HCT116 (cell line): ENCODE measurements at regions not wholly inside any gene's neighbourhood (a gene's known extent, or its start where the extent isn't known, plus 50 kb on each side); places are given as distances from the start of the nearest gene placed in this dataset.

ENCODE experiments used
- ATAC-seq: fragments of 200-7000 bp; cut with Tn5 transposase; 2 replicates; pipeline ENCODE4 v1.9.1; 2020; ENCODE audit warnings: mild to moderate bottlenecking, moderate library complexity
- BruUV-seq: library from RNA; stranded (reverse); fragments of 400-500 nt; replicated peaks from 2 replicates; lab custom pipeline; 2021; lab: Mats Ljungman, UMichigan
- CTCF ChIA-PET: fragments of 300-600 bp; sonication (Branson Sonifier 250); formaldehyde crosslinking; loops from one replicate; lab custom pipeline; 2021; ENCODE audit warnings: antibody characterized with exemption; lab: Charles Lee
- POLR2A ChIA-PET: fragments of 300-600, 350-600 bp; sonication (Branson Sonifier 250); formaldehyde crosslinking; loops from one replicate; lab custom pipeline; 2021; ENCODE audit warnings: antibody characterized with exemption; lab: Charles Lee
- RAD21 ChIA-PET, 2 experiments: fragments of 300-600 bp; sonication (Branson Sonifier 250); formaldehyde crosslinking; loops; one replicate each; lab custom pipeline; 2023; ENCODE audit warnings: low total read pairs in 2 of 2; ENCODE audit not compliant: uncharacterized antibody in 2 of 2, unreplicated experiment in 2 of 2, low non-redundant PET in 1 of 2; lab: Charles Lee
- DNase-seq: peaks from one replicate; pipeline ENCODE4 v3.0.0-alpha.2; 2010; ENCODE audit warnings: low read depth, low spot score
- H2AFZ ChIP-seq: fragments of 200-600 bp; shearing (Covaris generic), sonication (generic); 2 replicates; pipeline ENCODE4 v1.6.1; 2017; ENCODE audit warnings: low read depth, mixed run types, mixed read lengths, antibody characterized with exemption, low read length; ENCODE audit not compliant: poor library complexity, severe bottlenecking
- H3K27ac ChIP-seq: 2 replicates; pipeline ENCODE4 v1.5.1; 2012; ENCODE audit warnings: low read depth, low read length
- H3K27me3 ChIP-seq: fragments of 200-600 bp; sonication (generic); 2 replicates; pipeline ENCODE4 v1.6.1; 2016; ENCODE audit warnings: mixed run types, low read length, mixed read lengths; ENCODE audit not compliant: insufficient read depth
- H3K36me3 ChIP-seq, 2 experiments: fragments of 200-500 bp in 1 of 2; fragments of 200-600 bp in 1 of 2; sonication (Bioruptor generic) in 1 of 2; sonication (generic) in 1 of 2; 2 replicates each; pipeline versions ENCODE4 v1.5.1 to v1.6.1; 2014 to 2016; ENCODE audit warnings: low read length in 2 of 2, inconsistent platforms in 1 of 2, mixed read lengths in 1 of 2, mixed run types in 1 of 2; ENCODE audit not compliant: insufficient read depth in 2 of 2, control insufficient read depth in 1 of 2
- H3K4me1 ChIP-seq, 2 experiments: fragments of 200-600 bp in 1 of 2; sonication (generic) in 1 of 2; 2 replicates each; pipeline versions ENCODE4 v1.5.1 to v1.6.1; 2012 to 2017; ENCODE audit warnings: low read length in 2 of 2, inconsistent platforms in 1 of 2, mild to moderate bottlenecking in 1 of 2, mixed read lengths in 1 of 2, mixed run types in 1 of 2, moderate library complexity in 1 of 2; ENCODE audit not compliant: insufficient read depth in 2 of 2, control insufficient read depth in 1 of 2
- H3K4me2 ChIP-seq: fragments of 200-600 bp; sonication (generic); 2 replicates; pipeline ENCODE4 v1.6.1; 2017; ENCODE audit warnings: mixed run types, low read length, mixed read lengths
- H3K4me3 ChIP-seq, 2 experiments: fragments of 200-600 bp in 1 of 2; sonication (generic) in 1 of 2; replicated peaks in 1 of 2; 2 replicates each; pipeline ENCODE4 v1.5.1; 2011 to 2016; ENCODE audit warnings: low read length in 2 of 2, control low read depth in 1 of 2, low read depth in 1 of 2, mild to moderate bottlenecking in 1 of 2, mixed read lengths in 1 of 2, mixed run types in 1 of 2
- H3K79me2 ChIP-seq: fragments of 200-600 bp; sonication (generic); 2 replicates; pipeline ENCODE4 v1.6.1; 2017; ENCODE audit warnings: mild to moderate bottlenecking, mixed run types, low read length, moderate library complexity, mixed read lengths; ENCODE audit not compliant: insufficient read depth
- H3K9ac ChIP-seq: fragments of 200-600 bp; sonication (generic); 2 replicates; pipeline ENCODE4 v1.6.1; 2016; ENCODE audit warnings: low read length, mixed read lengths
- H3K9me2 ChIP-seq: fragments of 200-600 bp; sonication (generic), shearing (Covaris generic); 2 replicates; pipeline ENCODE4 v1.6.1; 2017; ENCODE audit warnings: mixed run types, mild to moderate bottlenecking, moderate library complexity; ENCODE audit not compliant: insufficient read depth
- H3K9me3 ChIP-seq, 2 experiments: fragments of 200-500 bp in 1 of 2; fragments of 200-600 bp in 1 of 2; sonication (Bioruptor generic) in 1 of 2; sonication (generic) in 1 of 2; 2 replicates each; pipeline ENCODE4 v1.6.1; 2014 to 2017; ENCODE audit warnings: low read length in 2 of 2, mixed read lengths in 2 of 2, inconsistent platforms in 1 of 2, low read depth in 1 of 2, mild to moderate bottlenecking in 1 of 2, mixed run types in 1 of 2, moderate library complexity in 1 of 2; ENCODE audit not compliant: control insufficient read depth in 1 of 2, insufficient read depth in 1 of 2
- H4K20me1 ChIP-seq: fragments of 200-600 bp; sonication (generic), shearing (Covaris generic); 2 replicates; pipeline ENCODE4 v1.6.1; 2017; ENCODE audit warnings: mixed run types, mild to moderate bottlenecking, moderate library complexity; ENCODE audit not compliant: insufficient read depth
- ATF3 ChIP-seq: IDR thresholded peaks from 2 replicates; pipeline ENCODE4 v1.6.1; 2012
- CBX3 ChIP-seq: IDR thresholded peaks from 2 replicates; pipeline ENCODE4 v1.6.1; 2012; ENCODE audit warnings: low read depth
- CTCF ChIP-seq, 3 experiments: fragments of 200-600 bp in 1 of 3; sonication (generic) in 1 of 3; IDR thresholded peaks in 2 of 3; conservative IDR thresholded peaks in 1 of 3; 2 replicates each; pipeline ENCODE4 v1.5.1; 2012 to 2017; ENCODE audit warnings: low read depth in 2 of 3, low read length in 2 of 3, antibody characterized with exemption in 1 of 3, borderline replicate concordance in 1 of 3, control low read depth in 1 of 3, mild to moderate bottlenecking in 1 of 3, mixed read lengths in 1 of 3, mixed run types in 1 of 3, moderate library complexity in 1 of 3; ENCODE audit not compliant: insufficient read depth in 1 of 3
- EGR1 ChIP-seq: IDR thresholded peaks from 2 replicates; pipeline ENCODE4 v1.6.1; 2012; ENCODE audit warnings: low read depth
- ELF1 ChIP-seq: IDR thresholded peaks from 2 replicates; pipeline ENCODE4 v1.6.1; 2012; ENCODE audit warnings: low read depth, borderline replicate concordance
- EZH2 ChIP-seq: fragments of 200-600 bp; sonication (generic); IDR thresholded peaks from 2 replicates; pipeline ENCODE4 v1.6.1; 2017; ENCODE audit warnings: antibody characterized with exemption, mixed run types
- EZH2phosphoT487 ChIP-seq: fragments of 200-600 bp; IDR thresholded peaks from 2 replicates; pipeline ENCODE4 v1.6.1; 2018; ENCODE audit warnings: antibody characterized with exemption, borderline replicate concordance
- FOSL1 ChIP-seq: IDR thresholded peaks from 2 replicates; pipeline ENCODE4 v1.6.1; 2012; ENCODE audit warnings: low read depth
- SIN3A ChIP-seq: IDR thresholded peaks from 2 replicates; pipeline ENCODE4 v1.6.1; 2012; ENCODE audit warnings: low read depth
- TCF7L2 ChIP-seq: IDR thresholded peaks from 2 replicates; pipeline ENCODE4 v1.7.0; 2011; ENCODE audit warnings: borderline replicate concordance, inconsistent platforms; ENCODE audit not compliant: insufficient read depth, insufficient read length; ENCODE audit errors: extremely low read depth
- intact Hi-C: fragments of 100-400 bp; cut with micrococcal nuclease; formaldehyde crosslinking; loops from 2 replicates; pipeline ENCODE4 v1.10.0; 2022

- H3K79me2 ChIP-seq = no peaks in the 10 kb centered on the region
- no TSS peak for BruUV-seq
- RAD21 ChIA-PET = no interaction called here
- no peaks in the 10 kb centered on the region for H4K20me1 ChIP-seq
- no peak overlapping the region for H2AFZ ChIP-seq
- H3K27me3 ChIP-seq = no peaks in the 10 kb centered on the region
- H3K36me3 ChIP-seq = no peaks in the 10 kb centered on the region
- no peaks in the 10 kb centered on the region for H3K4me1 ChIP-seq
- POLR2A ChIA-PET = no interaction called here
- CTCF ChIA-PET = no interaction called here
- TF ChIP-seq EZH2 = no peak
- TF ChIP-seq FOSL1 = no peak
- TF ChIP-seq ELF1 = no peak
- TF ChIP-seq EGR1 = no peak
- TF ChIP-seq CTCF (IDR thresholded peaks at IDR 0.05 in 2 of 3, conservative IDR thresholded peaks at IDR 0.05 in 1 of 3; ENCODE audit: borderline replicate concordance in 1 of 3, insufficient read depth in 1 of 3, low read depth in 2 of 3, low read length in 2 of 3) = no peak
- no peak for TF ChIP-seq ATF3
- TF ChIP-seq TCF7L2 = no peak
- no peak for TF ChIP-seq SIN3A
- no peak for TF ChIP-seq EZH2phosphoT487
- no peak for TF ChIP-seq CBX3
- no peak overlapping the region for H3K27ac ChIP-seq
- no peak overlapping the region for H3K4me2 ChIP-seq
- H3K9ac ChIP-seq = no peak overlapping the region
- intact Hi-C loops = no loop called here
- ATAC-seq (no peak), DNase-seq (no peak)
- H3K9me2 ChIP-seq = no peaks in the 10 kb centered on the region
- H3K9me3 ChIP-seq = no peaks in the 10 kb centered on the region
- no peak overlapping the region for H3K4me3 ChIP-seq
These were observed 906.6 kb upstream of the CDH2 start for GRCh38 chr18:29083545-29083944.
